Activated CD4-positive, alpha-beta memory T cell treated with anti-CD3 and anti-CD28 coated beads, Interleukin-2, amount 10 ng/mL, durations not matched to agents 7 days and 5 days (primary cell): ENCODE measurements at regions not wholly inside any gene's neighbourhood (a gene's known extent, or its start where the extent isn't known, plus 50 kb on each side); places are given as distances from the start of the nearest gene placed in this dataset.

Experiments
- CTCF ChIA-PET: fragments of 350-600 bp; sonication (Branson Sonifier 250); formaldehyde crosslinking; loops from one replicate; lab custom pipeline; 2021; ENCODE audit warnings: antibody characterized with exemption, inconsistent platforms; lab: Charles Lee
- POLR2A ChIA-PET: fragments of 350-600 bp; sonication (Branson Sonifier 250); formaldehyde crosslinking; loops from one replicate; lab custom pipeline; 2021; ENCODE audit warnings: antibody characterized with exemption; lab: Charles Lee
- DNase-seq: peaks from one replicate; pipeline ENCODE4 v3.0.0-alpha.2; 2020
- H3K27ac Mint-ChIP-seq: one replicate; pipeline ENCODE4 v1.8.0; 2021; ENCODE audit warnings: mild to moderate bottlenecking, mixed read lengths
- H3K27me3 Mint-ChIP-seq: one replicate; pipeline ENCODE4 v1.8.0; 2021; ENCODE audit warnings: mixed read lengths
- H3K36me3 Mint-ChIP-seq: one replicate; pipeline ENCODE4 v1.8.0; 2021; ENCODE audit warnings: low read depth, mixed read lengths
- H3K4me1 Mint-ChIP-seq: one replicate; pipeline ENCODE4 v1.8.0; 2021; ENCODE audit warnings: mixed read lengths
- H3K4me3 Mint-ChIP-seq: one replicate; pipeline ENCODE4 v1.8.0; 2021; ENCODE audit warnings: mild to moderate bottlenecking, mixed read lengths
- H3K9me3 Mint-ChIP-seq: one replicate; pipeline ENCODE4 v1.8.0; 2021; ENCODE audit warnings: mixed read lengths

DNA sequence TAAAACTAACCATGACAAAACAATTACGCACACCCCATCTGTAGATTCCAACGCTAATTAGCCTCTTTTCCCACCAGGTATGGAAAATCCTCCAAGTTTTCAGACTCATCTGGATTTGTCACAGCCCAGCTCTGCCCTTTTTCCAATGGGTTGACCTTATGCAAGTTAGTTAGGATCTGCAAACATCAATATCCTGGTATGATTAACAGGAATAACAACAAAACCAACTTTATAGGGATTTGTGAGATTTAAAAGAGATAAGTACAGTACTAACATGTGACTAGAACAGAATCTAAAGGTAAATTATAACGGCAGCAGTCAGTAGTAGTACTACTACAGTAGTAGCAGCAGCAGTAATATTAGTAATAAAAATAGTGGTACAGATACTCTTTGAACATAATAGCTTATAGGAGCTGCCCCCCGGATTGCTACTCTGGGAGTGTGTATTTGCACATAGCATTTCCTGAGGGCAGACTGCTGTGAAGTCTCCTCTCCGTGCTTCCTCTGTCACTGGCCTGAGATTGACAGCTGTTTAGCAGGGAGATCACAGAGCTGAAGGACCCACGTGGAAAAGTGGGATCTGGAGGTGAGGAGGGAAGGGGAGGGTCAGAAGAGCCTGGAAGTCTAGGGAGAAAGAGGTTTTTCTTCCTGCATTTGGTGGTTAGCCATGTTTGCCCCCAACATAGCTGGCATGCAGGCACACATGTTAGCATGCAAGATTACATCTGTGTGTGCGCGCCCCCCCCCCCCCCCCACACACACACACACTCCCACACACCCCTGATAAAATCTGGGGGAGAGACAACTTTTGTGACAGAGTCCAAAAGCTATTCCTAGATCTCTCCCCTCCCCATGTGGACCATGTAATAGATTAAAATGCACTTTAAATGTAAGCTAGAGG, 73.3 kb upstream of the FAM171A1 start:
- Mint-ChIP-seq H3K4me3 (no peak overlapping the region), H3K4me1 (no peaks in the 10 kb centered on the region), H3K36me3 (no peaks in the 10 kb centered on the region), H3K27me3 (peaks cover 13% of the 10 kb centered on the region), H3K9me3 (no peaks in the 10 kb centered on the region), H3K27ac (no peak overlapping the region)
- ChIA-PET CTCF (interaction anchor here (1.5 to 1.9 kb wide), 2 partner anchors 11 to 16 kb away, joined by 3 to 4 read pairs; no protein-coding TSS in a partner anchor), POLR2A (no interaction called here)
- no peak for DNase-seq

DNA sequence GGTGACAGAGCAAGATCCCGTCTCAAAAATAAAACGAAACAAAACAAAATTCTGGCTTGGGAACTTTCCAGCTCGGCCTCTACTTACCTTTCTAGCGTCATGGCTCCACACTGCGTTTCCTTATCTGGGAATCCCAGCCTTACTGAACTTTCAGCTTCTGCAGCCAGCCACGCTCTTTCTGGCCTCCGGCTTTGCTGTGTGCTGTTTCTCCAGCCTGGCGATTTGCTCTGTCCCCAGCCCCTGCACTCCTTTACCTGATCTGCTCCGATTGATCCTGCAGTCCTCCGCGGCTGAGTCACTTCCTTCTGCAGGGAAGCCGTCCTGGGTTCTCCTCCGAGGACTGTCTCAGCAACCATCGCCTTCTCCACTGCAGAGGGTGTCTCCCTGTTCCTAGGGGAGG, 71.0 kb upstream of the FAM171A1 start:
- Mint-ChIP-seq H3K9me3 (no peaks in the 10 kb centered on the region), H3K27me3 (peaks cover 21% of the 10 kb centered on the region), H3K4me3 (no peak overlapping the region), H3K27ac (no peak overlapping the region), H3K4me1 (no peaks in the 10 kb centered on the region), H3K36me3 (no peaks in the 10 kb centered on the region)
- ChIA-PET CTCF (no interaction called here), POLR2A (no interaction called here)
- no peak for DNase-seq

DNA sequence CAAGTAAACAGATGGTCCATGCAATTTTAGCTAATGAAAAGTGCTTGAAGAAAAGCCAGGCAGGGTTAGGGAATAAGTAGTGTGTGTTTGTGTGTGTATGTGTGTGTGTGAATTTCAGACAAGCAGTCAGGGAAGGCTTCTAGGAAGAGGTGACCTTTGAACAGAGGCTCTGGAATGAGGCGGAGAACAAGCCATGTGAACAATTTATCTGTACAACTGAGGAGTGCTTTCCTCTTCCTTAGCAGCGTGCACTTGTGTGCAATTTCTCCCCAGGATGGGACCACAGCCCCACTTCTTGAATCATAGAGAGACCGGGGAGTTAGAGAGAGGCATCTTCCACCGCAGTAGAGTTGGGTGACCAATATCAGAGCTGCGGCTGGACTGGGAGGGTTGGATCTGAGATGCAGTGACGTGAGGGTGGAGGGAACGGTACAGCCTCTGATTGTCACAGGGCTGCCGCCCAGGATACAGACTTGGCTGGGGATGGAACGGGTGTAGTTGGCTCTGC, 69.2 kb upstream of the FAM171A1 start:
- H3K4me3 Mint-ChIP-seq = no peak overlapping the region
- no peaks in the 10 kb centered on the region for H3K4me1 Mint-ChIP-seq
- CTCF ChIA-PET = no interaction called here
- no peak for DNase-seq
- H3K27ac Mint-ChIP-seq = no peak overlapping the region
- H3K27me3 Mint-ChIP-seq = peaks cover 24% of the 10 kb centered on the region
- POLR2A ChIA-PET = no interaction called here
- H3K36me3 Mint-ChIP-seq = no peaks in the 10 kb centered on the region
- no peaks in the 10 kb centered on the region for H3K9me3 Mint-ChIP-seq

DNA sequence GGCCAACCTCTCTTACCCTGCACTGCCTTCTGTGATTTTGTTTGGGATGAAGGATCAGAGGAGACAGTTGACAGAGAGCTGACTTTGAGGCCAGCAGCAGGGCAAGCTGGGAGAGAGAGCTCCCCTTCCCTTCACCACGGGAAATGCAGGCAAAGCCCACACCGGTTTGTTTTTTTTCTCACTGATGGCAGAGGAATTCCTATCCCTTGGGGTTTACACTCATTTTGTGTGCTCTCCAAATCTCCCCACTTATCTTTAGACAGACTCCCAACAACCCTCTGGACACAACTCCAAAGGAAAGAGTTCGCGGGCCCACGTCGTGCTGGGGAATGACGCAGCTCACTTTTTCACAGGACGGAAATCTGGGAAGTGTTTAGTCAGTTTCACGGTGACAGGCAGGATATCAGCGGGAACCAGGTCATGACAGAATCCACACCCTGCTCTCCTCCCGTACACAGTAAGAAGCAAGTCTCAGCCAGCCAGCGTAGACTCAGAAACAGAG, 68.3 kb upstream of the FAM171A1 start:
- Mint-ChIP-seq H3K27me3 (peaks cover 24% of the 10 kb centered on the region), H3K9me3 (no peaks in the 10 kb centered on the region), H3K27ac (no peak overlapping the region), H3K4me3 (no peak overlapping the region), H3K36me3 (no peaks in the 10 kb centered on the region), H3K4me1 (no peaks in the 10 kb centered on the region)
- no peak for DNase-seq
- ChIA-PET POLR2A (no interaction called here), CTCF (no interaction called here)

DNA sequence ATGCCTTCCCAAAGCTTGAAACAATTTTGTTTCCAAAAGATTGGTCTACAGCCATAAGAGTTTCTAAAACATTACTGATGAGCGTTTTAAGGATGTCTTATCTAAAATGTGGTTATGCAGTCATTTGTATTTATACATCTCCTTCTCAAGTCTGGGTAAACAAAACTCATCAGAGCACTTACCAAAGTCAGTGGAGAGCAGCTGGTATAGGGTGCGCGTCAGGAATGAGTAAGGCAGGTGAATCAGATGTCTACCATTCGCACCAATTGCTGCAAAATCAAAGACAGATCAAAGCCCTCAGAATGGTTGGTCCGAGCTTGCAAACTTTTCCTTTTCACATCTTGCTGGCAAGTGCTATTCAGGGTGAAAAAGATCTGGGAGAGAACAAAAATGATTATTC, 65.6 kb upstream of the FAM171A1 start:
- no peaks in the 10 kb centered on the region for H3K36me3 Mint-ChIP-seq
- H3K27ac Mint-ChIP-seq = no peak overlapping the region
- H3K27me3 Mint-ChIP-seq = peaks cover 21% of the 10 kb centered on the region
- no peak overlapping the region for H3K4me3 Mint-ChIP-seq
- H3K4me1 Mint-ChIP-seq = peaks cover 3% of the 10 kb centered on the region
- POLR2A ChIA-PET = no interaction called here
- no peaks in the 10 kb centered on the region for H3K9me3 Mint-ChIP-seq
- DNase-seq = no peak
- CTCF ChIA-PET = no interaction called here

DNA sequence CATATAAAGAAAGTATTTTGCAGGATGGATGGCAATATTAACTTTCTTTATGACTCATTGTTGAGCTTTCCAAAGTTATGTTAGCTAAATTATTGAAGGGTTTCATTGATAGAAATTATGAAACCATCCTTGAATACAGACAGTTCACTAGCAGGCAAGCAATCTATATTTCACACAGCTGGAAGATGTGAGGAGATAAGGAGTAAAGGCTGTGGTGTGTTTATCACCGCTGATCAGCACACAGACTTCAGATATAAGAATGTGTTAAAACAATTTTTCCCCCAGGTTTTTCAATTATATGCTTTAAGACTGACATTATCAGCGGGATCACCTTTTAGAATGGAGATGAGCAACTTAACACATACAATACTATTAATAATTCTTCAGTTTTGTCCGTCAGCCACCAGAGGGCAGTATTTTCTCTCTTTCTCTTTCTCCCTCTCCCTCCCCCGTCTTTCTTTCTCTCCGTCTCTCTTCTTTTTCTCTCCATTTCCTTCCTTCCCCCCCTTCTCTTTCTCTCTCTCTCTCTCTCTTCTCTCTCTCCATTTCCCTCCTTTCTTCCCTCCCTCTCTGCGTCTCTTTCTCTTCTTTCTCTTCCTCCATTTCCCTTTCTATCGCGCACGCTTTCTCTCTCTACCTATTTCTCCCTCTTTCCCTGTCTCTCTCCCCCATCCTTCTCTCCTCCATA, 62.9 kb upstream of the FAM171A1 start:
- Mint-ChIP-seq H3K4me1 (peaks cover 3% of the 10 kb centered on the region), H3K4me3 (peak overlapping the region; percentile 61), H3K36me3 (no peaks in the 10 kb centered on the region), H3K27ac (no peak overlapping the region), H3K27me3 (peaks cover 8% of the 10 kb centered on the region), H3K9me3 (no peaks in the 10 kb centered on the region)
- DNase-seq = peak; percentile 24
- ChIA-PET CTCF (interaction anchor here (0.7 to 1.6 kb wide), 4 partner anchors 9 to 16 kb away, joined by 3 to 6 read pairs (median 4); no protein-coding TSS in a partner anchor), POLR2A (no interaction called here)

DNA sequence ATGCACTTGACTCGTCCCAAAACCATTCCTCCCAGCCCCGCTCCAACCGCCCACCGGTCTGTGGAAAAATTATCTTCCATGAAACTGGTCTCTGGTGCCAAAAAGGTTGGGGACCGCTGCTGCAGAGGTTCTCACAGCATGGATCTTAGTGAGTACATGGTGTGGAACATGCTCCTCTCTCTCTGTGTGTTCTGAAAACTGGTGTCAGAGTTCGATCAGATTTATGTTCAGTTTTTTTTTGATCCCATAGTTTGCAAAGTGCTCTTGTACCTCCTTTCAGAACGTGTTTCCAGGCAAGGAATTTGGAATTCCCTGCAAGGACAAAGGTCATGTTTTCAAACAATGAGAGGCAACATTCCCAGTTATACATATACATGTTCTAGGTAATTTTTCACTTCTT, 61.2 kb upstream of the FAM171A1 start:
- no peak overlapping the region for H3K27ac Mint-ChIP-seq
- CTCF ChIA-PET = interaction anchor here (0.8 kb wide), 1 partner anchor 45 kb away, joined by 3 read pairs; no protein-coding TSS in a partner anchor
- H3K4me3 Mint-ChIP-seq = no peak overlapping the region
- no peaks in the 10 kb centered on the region for H3K9me3 Mint-ChIP-seq
- peaks cover 5% of the 10 kb centered on the region for H3K27me3 Mint-ChIP-seq
- H3K36me3 Mint-ChIP-seq = no peaks in the 10 kb centered on the region
- POLR2A ChIA-PET = no interaction called here
- H3K4me1 Mint-ChIP-seq = peaks cover 3% of the 10 kb centered on the region
- no peak for DNase-seq

DNA sequence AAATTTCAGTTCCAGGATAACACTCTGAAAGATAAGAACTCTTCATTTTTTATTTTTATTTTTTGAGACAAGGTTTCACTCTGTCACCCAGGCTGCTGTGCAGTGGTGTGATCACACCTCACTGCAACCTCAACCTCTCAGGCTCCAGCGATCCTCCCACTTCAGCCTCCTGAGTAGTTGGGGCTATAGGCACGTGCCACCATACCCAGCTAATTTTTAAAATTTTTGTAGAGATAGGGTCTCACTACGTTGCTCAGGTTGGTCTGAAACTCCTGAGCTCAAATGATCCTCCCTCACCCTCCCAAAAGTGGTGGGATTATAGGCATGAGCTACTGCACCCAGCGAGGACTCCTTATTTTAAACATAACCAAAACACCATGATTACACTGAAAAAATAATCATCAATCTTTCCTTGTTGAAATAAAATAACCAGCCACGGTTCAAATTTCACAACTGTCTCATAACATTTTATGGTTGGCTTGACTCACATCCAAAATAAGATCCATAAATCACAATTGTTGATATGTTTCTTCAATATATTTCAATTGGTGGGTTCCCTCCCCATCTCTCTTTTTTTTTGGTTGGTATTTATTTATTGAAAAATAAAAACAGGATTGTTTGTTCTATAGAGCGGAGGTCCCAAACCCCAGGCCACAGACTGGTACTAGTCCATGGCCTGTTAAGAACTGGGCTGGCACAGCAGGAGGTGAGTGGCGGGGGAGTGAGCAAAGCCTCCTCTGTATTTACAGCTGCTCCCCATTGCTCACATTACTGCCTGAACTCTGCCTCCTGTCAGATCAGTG, 60.1 kb upstream of the FAM171A1 start:
- POLR2A ChIA-PET = no interaction called here
- Mint-ChIP-seq H3K9me3 (no peaks in the 10 kb centered on the region), H3K36me3 (no peaks in the 10 kb centered on the region), H3K4me3 (no peak overlapping the region), H3K27ac (no peak overlapping the region), H3K27me3 (no peaks in the 10 kb centered on the region), H3K4me1 (peaks cover 3% of the 10 kb centered on the region)
- CTCF ChIA-PET = interaction anchor here (0.8 to 1.5 kb wide), 2 partner anchors 10 to 44 kb away, joined by 3 to 4 read pairs; no protein-coding TSS in a partner anchor
- DNase-seq = no peak

DNA sequence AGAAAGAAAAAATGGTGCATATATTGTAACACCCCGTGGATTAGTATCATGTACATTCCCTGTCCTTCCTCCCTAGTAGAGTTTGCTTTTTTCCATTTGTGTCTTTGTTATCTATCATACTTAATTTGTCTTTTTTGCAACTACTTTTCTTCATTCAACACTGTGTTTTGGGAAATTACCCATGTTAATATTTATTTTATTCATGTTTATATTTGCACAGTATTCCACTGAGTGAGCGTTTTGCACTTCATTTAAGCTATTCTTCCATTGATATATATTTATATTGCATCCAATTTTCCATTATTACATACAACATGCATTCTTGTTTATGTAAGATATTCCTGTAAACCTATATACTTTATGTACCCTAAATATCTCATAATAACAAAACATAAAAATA, 57.6 kb upstream of the FAM171A1 start:
- CTCF ChIA-PET = interaction anchor here (0.6 to 1.4 kb wide), 3 partner anchors 9 to 172 kb away, joined by 3 to 5 read pairs (median 4); no protein-coding TSS in a partner anchor
- no peaks in the 10 kb centered on the region for H3K4me1 Mint-ChIP-seq
- no peak overlapping the region for H3K4me3 Mint-ChIP-seq
- no peaks in the 10 kb centered on the region for H3K36me3 Mint-ChIP-seq
- DNase-seq = no peak
- POLR2A ChIA-PET = no interaction called here
- no peaks in the 10 kb centered on the region for H3K27me3 Mint-ChIP-seq
- H3K9me3 Mint-ChIP-seq = no peaks in the 10 kb centered on the region
- H3K27ac Mint-ChIP-seq = no peak overlapping the region

DNA sequence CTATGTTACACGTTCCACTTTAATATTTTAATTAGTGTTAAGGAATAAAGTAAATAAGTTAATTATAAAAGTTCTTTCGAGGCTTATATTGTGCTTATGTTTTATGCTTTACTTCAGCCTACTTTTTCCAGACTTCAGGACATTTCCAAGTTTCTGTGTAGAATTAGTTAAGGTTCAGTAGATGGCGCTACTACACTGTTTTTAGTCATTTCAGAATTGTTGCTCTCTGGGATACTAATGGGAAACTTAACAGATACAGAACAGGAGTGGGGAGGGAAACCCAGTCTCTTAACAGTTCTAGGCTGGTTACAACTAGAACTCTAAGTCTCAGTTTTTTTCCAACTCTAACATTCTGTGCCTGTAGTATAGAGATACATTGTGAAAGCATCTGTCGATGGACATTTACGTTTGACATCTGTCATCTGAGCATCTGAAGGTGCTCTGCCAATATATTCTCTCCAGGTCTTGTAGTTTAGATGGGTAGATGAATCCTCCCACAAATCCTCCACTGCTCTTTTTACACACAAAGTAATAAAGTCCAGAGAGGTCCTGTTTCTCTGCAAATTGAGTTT, 56.8 kb upstream of the FAM171A1 start:
- H3K4me1 Mint-ChIP-seq = no peaks in the 10 kb centered on the region
- no peaks in the 10 kb centered on the region for H3K27me3 Mint-ChIP-seq
- POLR2A ChIA-PET = no interaction called here
- no peaks in the 10 kb centered on the region for H3K9me3 Mint-ChIP-seq
- CTCF ChIA-PET = interaction anchor here (1.1 to 1.4 kb wide), 2 partner anchors 8 to 17 kb away, joined by 3 to 4 read pairs; no protein-coding TSS in a partner anchor
- DNase-seq = no peak
- H3K4me3 Mint-ChIP-seq = no peak overlapping the region
- no peaks in the 10 kb centered on the region for H3K36me3 Mint-ChIP-seq
- H3K27ac Mint-ChIP-seq = no peak overlapping the region

DNA sequence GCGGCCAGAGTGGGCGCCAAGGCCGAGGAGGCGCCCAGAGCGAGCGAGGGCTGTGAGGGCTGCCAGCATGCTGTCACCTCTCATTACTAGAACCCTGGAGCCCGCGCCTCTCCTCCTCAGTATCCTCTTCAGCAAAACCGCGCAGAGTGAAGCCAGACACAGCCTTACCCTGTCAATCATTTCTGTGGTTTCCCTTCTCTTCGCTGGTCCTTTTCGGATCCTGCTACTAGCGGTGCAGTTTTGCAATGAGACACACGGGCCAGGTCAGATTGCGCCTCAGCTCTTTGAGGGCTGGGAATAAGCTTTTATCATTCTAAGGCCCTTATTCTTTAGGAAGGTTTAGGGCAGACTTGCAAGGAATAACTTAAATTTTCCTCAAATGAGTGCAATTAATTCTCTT, 55.5 kb upstream of the FAM171A1 start:
- no peak overlapping the region for H3K4me3 Mint-ChIP-seq
- no peaks in the 10 kb centered on the region for H3K4me1 Mint-ChIP-seq
- H3K36me3 Mint-ChIP-seq = no peaks in the 10 kb centered on the region
- no peak for DNase-seq
- CTCF ChIA-PET = interaction anchor here (0.6 kb wide), 1 partner anchor 112 kb away, joined by 4 read pairs; no protein-coding TSS in a partner anchor
- peaks cover 4% of the 10 kb centered on the region for H3K27me3 Mint-ChIP-seq
- H3K27ac Mint-ChIP-seq = no peak overlapping the region
- POLR2A ChIA-PET = no interaction called here
- no peaks in the 10 kb centered on the region for H3K9me3 Mint-ChIP-seq

DNA sequence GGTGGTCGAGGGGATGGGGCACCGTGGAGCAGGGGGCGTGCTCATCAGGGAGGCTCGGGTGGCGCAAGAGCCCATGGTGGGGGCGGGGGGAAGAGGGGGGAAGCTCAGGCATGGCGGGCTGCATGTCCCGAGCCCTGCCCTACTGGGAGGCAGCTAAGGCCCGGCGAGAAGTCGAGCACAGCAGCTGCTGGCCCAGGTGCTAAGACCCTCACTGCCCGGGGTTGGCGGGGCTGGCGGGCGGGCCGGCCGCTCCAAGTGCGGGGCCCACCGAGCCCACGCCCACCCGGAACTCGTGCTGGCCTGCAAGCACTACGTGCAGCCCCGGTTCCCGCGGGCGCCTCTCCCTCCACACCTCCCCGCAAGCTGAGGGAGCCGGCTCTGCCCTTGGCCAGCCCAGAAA, 55.0 kb upstream of the FAM171A1 start:
- H3K4me1 Mint-ChIP-seq = no peaks in the 10 kb centered on the region
- H3K4me3 Mint-ChIP-seq = no peak overlapping the region
- CTCF ChIA-PET = interaction anchor here (0.6 to 1.4 kb wide), 3 partner anchors 8 to 113 kb away, joined by 3 to 4 read pairs (median 4); no protein-coding TSS in a partner anchor
- H3K27me3 Mint-ChIP-seq = peaks cover 5% of the 10 kb centered on the region
- H3K9me3 Mint-ChIP-seq = no peaks in the 10 kb centered on the region
- POLR2A ChIA-PET = no interaction called here
- H3K27ac Mint-ChIP-seq = no peak overlapping the region
- H3K36me3 Mint-ChIP-seq = no peaks in the 10 kb centered on the region
- no peak for DNase-seq
